ENCODE measurements at regions not wholly inside any gene's neighbourhood (a gene's known extent, or its start where the extent isn't known, plus 50 kb on each side); places are given as distances from the start of the nearest gene placed in this dataset.
A peak's percentile ranks its signal among the peaks of the same experiment; 100 is the strongest.

- TF ChIP-seq, protein P1, sequence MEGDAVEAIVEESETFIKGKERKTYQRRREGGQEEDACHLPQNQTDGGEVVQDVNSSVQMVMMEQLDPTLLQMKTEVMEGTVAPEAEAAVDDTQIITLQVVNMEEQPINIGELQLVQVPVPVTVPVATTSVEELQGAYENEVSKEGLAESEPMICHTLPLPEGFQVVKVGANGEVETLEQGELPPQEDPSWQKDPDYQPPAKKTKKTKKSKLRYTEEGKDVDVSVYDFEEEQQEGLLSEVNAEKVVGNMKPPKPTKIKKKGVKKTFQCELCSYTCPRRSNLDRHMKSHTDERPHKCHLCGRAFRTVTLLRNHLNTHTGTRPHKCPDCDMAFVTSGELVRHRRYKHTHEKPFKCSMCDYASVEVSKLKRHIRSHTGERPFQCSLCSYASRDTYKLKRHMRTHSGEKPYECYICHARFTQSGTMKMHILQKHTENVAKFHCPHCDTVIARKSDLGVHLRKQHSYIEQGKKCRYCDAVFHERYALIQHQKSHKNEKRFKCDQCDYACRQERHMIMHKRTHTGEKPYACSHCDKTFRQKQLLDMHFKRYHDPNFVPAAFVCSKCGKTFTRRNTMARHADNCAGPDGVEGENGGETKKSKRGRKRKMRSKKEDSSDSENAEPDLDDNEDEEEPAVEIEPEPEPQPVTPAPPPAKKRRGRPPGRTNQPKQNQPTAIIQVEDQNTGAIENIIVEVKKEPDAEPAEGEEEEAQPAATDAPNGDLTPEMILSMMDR (IDR thresholded peaks at IDR 0.05): peak; percentile 68 to 86 (median 80)
- TF ChIP-seq POLR2A (IDR thresholded peaks at IDR 0.05): no peak
These were observed 51.2 kb upstream of the CDH5 start for GRCh38 chr16:66315210-66315825.

Data from Peyer's patch (tissue), 4 donors.